ENCODE measurements at regions not wholly inside any gene's neighbourhood (a gene's known extent, or its start where the extent isn't known, plus 50 kb on each side); places are given as distances from the start of the nearest gene placed in this dataset.
"Not testable (repeated sequence)": the region's sequence is repeated elsewhere in the genome, so short reads cannot be mapped to it uniquely, and the experiment has no call there.

DNA sequence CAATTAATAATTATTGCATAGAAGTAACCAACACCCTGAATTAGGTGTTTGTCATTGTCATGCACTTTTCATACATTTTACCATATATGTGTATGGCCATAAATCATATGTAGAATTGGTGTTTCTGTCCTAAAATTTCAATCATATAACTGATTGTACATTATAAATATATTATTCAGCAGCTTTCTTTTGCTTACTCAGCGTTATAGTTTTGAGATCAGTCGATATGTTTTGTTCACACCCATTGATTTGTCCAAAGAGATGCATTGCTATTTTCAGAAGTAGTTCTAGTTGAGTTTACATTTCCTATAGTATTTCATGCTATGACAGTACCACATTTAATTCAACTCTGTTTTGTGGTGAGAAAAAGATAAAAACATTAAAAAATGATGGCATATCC lies 50.5 kb upstream of the PARP4 start:
- DNase-seq: no peak

GRCh38 chr13:24563971-24564370 lies 51.4 kb upstream of the PARP4 start:
- DNase-seq: peak; percentile 25

- DNase-seq: no peak
These were observed 52.3 kb upstream of the PARP4 start for GRCh38 chr13:24564881-24565280.

DNA sequence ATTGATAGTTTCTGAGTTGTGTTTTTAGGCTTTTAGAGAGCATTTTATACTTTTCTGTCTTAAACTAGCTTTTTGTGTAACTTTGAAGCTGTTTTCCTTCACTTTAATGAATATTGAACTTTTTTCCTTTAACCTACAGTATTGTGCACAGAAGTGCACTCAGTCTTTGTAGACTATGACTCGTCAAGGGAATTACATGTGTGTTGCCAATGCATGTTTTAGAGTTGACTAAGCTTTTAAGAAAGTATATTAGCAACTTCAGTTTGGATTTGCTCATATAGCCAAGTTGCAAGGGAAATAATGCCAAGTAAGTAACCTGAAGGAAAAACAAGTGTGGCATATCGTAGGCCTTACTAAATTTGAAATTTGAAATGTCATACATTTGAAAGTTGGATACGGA lies 55.0 kb upstream of the PARP4 start:
- peak; percentile 61 for DNase-seq

GRCh38 chr13:24574847-24575246 lies 62.3 kb upstream of the PARP4 start:
- DNase-seq: no peak

DNA sequence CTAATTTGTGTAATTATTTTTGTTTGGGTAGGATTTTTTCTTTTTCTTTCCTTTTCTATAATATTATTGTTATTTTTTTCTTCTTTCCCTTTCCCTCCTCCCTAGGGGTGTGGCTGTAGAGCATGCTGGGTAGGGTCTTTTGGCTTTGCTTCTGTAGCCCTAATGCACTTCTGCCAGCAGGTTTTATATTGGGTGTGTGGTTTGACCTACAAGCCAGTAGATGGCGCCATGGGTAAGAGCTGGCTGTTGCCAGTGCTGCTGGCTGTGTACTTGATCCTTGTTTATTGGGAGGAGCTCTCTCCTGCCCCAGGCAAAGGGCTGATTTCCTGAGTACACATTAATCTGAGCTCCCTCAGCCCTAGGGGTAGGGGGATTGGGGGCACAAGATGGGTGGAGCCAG lies 67.7 kb upstream of the PARP4 start:
- DNase-seq: peak; percentile 47

DNA sequence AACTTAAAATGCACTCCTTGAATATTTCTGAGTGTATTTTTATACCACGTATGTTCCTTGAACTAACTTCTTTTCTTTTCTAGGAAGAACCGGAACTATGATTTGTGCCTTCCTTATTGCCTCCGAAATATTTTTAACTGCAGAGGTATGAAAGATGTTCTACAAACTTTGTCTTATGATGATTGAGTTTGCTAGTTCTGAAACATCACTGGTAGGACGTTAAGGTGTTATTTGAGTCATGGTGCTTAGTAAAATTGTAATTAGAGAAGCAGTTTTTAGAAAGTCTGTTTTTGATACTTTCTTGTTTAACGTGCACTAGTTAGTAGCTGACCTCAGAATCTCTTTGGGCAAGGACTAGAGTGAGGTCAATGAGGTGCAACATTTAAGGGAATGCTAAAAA lies 69.0 kb upstream of the PARP4 start:
- DNase-seq: not testable (repeated sequence)

DNA sequence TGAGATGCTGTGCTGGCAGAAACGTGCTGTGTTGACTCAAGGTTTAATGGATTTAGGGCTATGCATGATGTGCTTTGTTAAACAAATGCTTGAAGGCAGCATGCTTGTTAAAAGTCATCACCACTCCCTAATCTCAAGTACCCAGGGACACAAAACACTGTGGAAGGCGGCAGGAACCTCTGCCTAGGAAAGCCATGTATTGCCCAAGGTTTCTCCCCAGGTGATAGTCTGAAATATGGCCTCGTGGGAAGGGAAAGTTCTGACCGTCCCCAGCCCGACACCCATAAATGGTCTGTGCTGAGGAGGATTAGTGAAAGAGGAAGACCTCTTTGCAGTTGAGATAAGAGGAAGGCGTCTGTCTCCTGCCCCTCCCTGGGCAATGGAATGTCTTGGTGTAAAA lies 79.1 kb upstream of the PARP4 start:
- not testable (repeated sequence) for DNase-seq

DNA sequence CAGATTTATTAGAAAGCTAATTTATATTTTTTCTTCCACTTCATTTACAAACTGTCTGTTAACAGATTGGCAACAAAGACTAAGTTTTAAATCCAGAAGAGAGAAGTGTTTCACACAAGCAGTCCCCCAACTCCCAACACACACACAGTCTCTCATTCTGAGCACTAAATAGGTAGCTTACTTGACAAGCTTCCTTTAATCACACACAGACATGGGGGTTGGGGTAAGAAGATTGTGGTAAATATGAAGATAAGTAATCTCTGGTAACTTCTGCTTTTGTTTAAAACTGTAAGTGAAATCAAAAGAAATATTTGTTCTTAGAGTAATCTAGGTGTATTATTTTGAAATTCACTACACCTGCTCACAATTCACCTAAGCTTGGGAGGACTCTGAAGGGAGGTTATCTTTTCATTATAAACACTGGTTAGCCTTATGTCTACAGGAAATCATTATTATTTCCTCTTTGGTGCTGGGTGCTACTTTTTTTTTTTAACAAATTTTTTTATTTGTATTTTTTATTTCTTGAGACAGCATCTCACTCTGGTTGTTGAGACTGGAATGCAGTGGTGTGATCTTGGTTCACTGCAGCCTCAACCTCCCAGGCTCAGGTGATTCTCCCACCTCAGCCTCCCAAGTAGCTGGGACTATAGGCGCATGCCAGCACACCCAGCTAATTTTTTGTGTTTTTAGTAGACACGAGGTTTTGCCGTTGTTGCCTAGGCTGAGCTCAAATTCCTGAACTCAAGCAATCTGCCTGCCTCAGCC lies 82.1 kb upstream of the ATP12A start:
- DNase-seq: not testable (repeated sequence)

DNA sequence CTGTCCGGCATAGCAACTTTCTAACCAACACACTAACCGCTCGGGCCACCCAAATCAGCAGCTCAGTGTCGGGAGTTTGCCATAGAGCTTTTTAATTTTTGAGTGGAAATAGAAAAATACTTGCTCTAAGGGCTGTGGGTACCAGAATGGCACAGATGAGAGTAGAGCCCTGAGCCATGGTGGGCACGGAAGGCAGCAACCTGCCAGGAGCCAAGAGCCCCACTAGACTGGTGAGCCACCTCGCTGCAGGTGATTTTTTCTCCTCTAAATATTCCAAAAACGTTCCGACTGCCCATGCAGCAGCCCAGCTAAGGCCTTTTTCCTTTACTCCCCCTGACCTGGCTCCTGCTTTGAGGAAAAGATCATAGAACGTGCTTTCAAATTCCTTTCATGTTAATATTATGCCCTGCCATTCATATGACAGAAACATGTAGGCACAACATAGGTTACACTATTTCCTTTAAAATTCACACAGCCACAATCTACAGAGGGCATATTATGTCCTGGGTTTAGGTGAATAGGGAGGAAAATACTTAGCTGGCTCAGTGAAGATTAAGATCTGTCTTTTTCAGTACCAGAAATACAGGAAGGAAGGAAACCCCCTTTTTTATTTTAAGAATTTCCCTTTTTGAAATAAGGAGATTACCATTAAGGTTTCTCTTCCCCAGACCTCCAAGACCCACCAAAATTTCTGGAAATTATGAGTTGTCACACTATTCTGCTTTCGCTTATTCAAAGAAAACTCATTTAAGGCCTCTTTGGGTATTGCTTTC lies 81.0 kb upstream of the ATP12A start:
- not testable (repeated sequence) for DNase-seq

DNA sequence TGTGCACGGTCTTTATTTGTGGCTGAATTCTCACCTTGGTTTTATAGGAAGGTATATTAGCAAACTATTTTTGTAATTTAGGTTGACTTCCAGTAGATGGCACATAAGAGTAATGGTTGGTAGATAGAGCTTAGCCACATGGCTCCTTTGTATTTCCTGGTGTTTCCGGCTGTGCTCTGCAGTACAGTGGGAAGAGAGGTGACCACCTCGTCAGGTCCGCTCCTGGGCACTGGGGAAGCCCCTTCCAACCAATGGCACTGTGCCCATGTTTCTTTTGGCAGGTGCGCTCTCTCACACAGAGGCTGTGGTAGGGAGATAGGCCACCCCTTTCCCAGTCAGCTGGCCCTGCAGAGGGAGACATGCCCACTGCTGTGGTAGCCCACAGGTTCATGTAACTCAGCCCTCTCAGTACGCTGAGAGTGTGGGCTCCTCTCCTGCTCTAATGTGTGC lies 74.3 kb upstream of the ATP12A start:
- DNase-seq: no peak

DNA sequence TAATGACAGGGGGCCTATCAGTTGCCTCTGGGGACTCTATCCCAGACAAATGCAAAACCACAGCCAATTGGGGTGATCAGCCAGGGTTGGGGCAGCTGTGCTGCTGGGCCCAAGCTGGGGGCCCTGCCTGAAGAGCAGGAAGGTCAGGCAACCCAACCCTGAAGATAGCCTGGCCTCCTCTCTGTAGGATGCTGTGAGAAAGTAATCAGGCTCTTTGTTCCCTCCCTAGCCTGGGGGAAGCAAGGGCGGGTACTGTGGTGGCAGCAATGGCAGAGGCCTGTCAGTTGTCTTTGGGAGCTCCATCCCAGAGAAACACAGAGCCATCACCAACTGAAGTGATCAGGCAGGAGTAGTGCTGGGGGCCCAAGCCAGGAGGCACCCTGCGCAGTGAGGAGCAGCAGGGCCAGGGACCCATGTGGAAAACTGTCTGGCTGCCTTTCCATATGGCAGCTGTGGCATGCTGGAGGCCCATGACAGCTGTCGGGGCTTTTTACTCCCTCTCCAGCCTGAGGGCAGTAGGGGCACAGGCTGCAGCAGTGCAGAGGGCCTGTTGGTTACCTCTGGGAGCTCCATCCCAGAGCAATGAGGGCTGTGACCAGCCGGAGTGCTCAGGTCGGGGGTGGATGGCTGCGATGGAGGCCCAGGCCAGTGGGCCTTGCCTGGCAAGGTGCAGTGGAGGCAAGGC lies 73.6 kb upstream of the ATP12A start:
- DNase-seq: no peak

DNA sequence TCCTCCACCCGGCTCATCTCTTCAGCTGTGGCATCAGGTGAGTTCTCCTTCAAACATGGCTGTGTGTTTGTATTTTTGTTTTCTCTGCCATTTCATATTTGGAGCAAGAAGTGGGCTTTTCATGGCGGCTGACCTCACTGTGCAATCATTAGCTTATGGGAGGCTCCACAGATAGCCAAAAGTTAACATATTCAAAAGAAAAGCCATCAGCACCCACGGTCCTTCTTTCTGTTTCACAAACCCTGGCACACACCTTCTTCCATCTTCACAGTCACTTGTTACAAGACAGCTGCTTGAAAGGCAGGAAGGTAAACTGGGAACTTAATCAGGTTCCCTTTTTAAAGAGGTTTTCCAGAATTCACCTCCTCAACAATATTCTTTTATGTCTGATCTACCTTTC lies 69.3 kb upstream of the ATP12A start:
- no peak for DNase-seq

DNA sequence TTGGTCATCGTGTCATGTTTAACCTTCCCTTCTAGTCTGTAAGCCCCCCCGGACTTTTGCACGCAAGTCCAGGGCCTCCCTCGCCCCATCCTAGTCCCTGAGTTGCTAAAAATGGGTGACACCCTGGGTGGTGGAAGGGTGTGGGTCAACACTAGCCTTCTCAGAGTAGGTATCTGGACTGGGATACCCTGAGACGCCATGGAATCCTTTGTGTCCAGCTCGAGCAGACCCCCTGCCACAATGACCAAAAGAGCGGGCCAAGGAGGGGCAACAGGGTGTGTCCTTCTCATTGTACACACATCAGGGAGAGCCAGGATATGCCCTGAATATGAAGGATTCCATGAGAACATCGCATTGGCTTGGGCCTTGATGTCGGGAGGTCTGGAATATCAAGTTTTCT lies 67.5 kb upstream of the ATP12A start:
- DNase-seq: no peak

DNA sequence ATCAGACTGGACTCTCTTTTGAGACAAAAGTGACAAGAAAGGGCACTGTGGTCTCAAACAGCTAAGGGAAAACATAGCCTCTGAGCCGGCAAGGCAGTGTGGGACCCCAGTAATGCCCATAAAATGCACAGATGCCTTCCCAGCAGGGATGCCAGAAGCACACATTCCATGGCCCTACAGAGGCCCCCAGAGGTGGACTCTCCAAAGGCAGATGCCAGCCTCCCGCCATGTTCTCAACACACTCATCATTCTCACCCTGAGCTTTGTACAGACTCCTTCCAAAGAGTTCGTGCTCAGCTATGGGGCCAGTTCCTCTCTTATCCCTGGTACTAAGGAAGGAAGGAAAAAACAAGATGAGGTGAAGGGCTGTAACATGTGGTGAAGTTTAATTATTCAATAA lies 67.1 kb upstream of the ATP12A start:
- no peak for DNase-seq

DNA sequence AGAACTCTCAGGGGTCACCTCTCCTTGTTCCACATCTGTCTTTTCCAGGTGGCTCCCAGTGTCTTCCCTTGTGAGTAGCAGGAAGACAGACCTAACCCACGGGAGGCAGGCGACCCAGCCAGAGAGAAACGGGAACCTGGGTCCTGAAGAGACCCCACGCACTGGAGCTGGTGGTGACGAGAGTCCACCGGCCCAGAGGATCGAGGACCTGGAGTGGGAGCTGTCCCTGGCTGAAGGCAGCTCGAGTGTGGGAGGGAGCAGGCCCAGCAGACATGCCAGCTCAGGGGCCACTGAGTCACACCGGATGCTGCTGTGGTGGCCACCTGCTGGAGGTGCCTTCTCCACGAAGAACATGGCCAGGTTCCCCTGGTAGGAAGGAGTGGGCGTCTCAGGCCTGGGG lies 66.5 kb upstream of the ATP12A start:
- DNase-seq: no peak

GRCh38 chr13:24614306-24615080 lies 65.7 kb upstream of the ATP12A start:
- DNase-seq: no peak

- no peak for DNase-seq
These were observed 65.1 kb upstream of the ATP12A start for GRCh38 chr13:24615114-24615513.

DNA sequence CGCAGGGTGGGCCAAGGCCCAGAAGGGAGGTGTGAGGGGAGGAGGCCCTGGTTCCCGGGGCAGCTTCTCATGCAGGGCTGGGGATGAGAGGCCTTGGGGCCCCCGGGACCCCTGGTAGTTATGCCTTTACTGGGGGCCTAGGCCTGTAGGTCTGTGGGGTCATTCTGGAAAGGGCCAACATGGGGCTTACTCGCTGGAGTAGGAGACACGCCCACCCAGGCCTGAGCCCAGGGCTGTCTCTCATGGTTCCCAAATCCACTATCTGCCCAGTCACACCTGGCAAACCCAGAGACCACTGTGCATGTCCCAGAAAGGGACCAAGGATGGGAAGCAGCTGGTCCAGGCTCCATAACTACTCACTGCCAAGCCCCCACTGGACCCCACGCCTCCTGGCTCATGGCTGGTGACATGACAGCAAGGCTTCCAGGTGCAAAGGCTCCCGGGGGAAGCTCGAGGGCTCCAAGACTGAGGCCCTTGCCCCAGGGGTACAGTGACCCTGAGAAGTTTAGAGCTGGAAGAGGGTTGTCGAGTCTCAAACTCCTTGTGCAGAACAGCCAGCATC lies 64.2 kb upstream of the ATP12A start:
- DNase-seq: no peak

DNA sequence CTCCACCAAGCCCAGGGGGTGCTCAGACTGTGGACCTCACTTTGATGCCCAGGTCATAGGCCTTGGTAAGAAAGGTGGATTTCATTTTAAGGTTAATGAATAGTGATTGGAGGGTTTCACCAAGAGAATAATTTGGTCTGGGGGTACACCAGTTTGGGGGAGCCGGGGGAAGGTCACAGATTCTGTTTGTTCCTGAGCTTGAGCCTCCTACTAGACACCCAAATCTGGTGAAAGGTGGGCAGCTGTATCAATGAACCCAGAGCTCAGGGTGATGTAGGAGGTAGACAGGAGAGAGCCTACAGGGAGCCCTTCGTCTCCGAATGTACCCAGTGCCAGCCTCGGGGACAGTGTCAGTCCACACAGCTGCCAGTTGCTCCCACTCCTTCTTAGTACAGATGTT lies 63.7 kb upstream of the ATP12A start:
- no peak for DNase-seq

DNA sequence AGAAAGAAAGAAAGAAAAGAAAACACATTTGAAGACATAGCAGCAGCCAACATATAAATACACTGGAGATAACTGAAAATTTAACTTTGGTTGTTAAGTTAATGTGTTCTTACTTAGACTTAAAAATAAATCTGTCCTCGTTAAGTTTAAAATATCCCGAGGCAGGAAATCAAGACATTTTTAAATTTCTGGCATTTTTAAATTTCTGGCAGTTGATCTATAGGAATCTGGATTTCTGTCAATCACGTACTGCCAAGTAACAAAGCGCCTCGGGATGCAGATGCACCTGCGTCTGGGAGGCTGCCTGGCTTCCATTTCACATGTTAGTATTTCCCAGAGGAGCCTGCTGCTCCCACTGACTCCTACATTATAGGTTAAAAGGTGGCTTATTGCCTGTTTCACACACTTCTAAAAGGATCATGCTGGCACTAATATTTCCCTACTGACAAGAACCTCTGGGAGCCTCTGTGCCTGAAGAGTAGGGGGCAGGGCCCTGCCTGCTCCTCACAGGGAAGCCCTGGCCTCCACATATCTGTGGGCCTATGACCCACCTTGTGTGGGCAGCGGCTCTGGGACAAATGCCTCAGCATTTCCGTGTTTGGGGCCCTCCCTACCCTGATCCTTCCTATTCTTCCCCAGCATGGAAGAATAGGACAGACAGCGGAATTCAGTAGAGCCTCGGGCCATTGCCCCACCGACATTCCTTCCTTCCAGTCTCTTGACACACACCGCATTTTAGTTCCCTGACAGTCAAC lies 62.8 kb upstream of the ATP12A start:
- DNase-seq: no peak

Data from fibroblast of skin of right quadriceps (primary cell).